GM21526 (cell line): ENCODE measurements at regions not wholly inside any gene's neighbourhood (a gene's known extent, or its start where the extent isn't known, plus 50 kb on each side); places are given as distances from the start of the nearest gene placed in this dataset.

Source experiments
- ATAC-seq: cut with Tn5 transposase; IDR thresholded peaks from one replicate; pipeline ENCODE4 v1.9.1; 2021; ENCODE audit warnings: moderate library complexity; ENCODE audit not compliant: unreplicated experiment, low FRiP score

GRCh38 chr6:22925304-22925835 lies 356.0 kb downstream of the HDGFL1 start:
- ATAC-seq = no peak

GRCh38 chr6:22925920-22926789 lies 356.8 kb downstream of the HDGFL1 start:
- no peak for ATAC-seq

GRCh38 chr6:22926790-22927354 lies 357.5 kb downstream of the HDGFL1 start:
- ATAC-seq = no peak

- ATAC-seq = no peak
Measured at GRCh38 chr6:22928775-22929174, 359.4 kb downstream of the HDGFL1 start.

GRCh38 chr6:22929311-22929985 lies 360.1 kb downstream of the HDGFL1 start:
- no peak for ATAC-seq

GRCh38 chr6:22940581-22941290 lies 371.4 kb downstream of the HDGFL1 start:
- ATAC-seq = no peak

- no peak for ATAC-seq
Measured at GRCh38 chr6:22942403-22942802, 373.0 kb downstream of the HDGFL1 start.

- ATAC-seq = no peak
Measured at GRCh38 chr6:22943327-22943726, 374.0 kb downstream of the HDGFL1 start.

GRCh38 chr6:22949967-22950366 lies 380.6 kb downstream of the HDGFL1 start:
- ATAC-seq = no peak

- no peak for ATAC-seq
Measured at GRCh38 chr6:22952097-22952496, 382.7 kb downstream of the HDGFL1 start.

- no peak for ATAC-seq
Measured at GRCh38 chr6:22954749-22955385, 385.5 kb downstream of the HDGFL1 start.

- ATAC-seq = no peak
Measured at GRCh38 chr6:22956029-22956681, 386.8 kb downstream of the HDGFL1 start.

GRCh38 chr6:22958677-22959076 lies 389.3 kb downstream of the HDGFL1 start:
- ATAC-seq = no peak

- no peak for ATAC-seq
Measured at GRCh38 chr6:22959571-22959970, 390.2 kb downstream of the HDGFL1 start.

GRCh38 chr6:22964334-22964733 lies 395.0 kb downstream of the HDGFL1 start:
- ATAC-seq = no peak

- ATAC-seq = no peak
Measured at GRCh38 chr6:22965889-22966288, 396.5 kb downstream of the HDGFL1 start.

GRCh38 chr6:22966691-22967422 lies 397.5 kb downstream of the HDGFL1 start:
- ATAC-seq = no peak

GRCh38 chr6:22970004-22970403 lies 400.6 kb downstream of the HDGFL1 start:
- no peak for ATAC-seq

GRCh38 chr6:22972771-22973170 lies 403.4 kb downstream of the HDGFL1 start:
- ATAC-seq = no peak
